ENCODE measurements at regions not wholly inside any gene's neighbourhood (a gene's known extent, or its start where the extent isn't known, plus 50 kb on each side); places are given as distances from the start of the nearest gene placed in this dataset.

- peaks cover 0 to 5% (median 0%) of the 10 kb centered on the region in 5 donors for H3K27me3 Mint-ChIP-seq
- H3K27ac Mint-ChIP-seq: no peak overlapping the region
- ATAC-seq: no peak
- no peaks in the 10 kb centered on the region for H3K36me3 Mint-ChIP-seq
- POLR2A ChIA-PET: no interaction called here
- H3K4me3 Mint-ChIP-seq: no peak overlapping the region
- peaks cover 0 to 11% (median 0%) of the 10 kb centered on the region in 9 donors for H3K9me3 Mint-ChIP-seq
- DNase-seq: no peak
- peaks cover 0 to 2% (median 0%) of the 10 kb centered on the region in 4 donors for H3K4me1 Mint-ChIP-seq
Observed at GRCh38 chr9:107674721-107675277, 185.2 kb upstream of the KLF4 start.

DNA sequence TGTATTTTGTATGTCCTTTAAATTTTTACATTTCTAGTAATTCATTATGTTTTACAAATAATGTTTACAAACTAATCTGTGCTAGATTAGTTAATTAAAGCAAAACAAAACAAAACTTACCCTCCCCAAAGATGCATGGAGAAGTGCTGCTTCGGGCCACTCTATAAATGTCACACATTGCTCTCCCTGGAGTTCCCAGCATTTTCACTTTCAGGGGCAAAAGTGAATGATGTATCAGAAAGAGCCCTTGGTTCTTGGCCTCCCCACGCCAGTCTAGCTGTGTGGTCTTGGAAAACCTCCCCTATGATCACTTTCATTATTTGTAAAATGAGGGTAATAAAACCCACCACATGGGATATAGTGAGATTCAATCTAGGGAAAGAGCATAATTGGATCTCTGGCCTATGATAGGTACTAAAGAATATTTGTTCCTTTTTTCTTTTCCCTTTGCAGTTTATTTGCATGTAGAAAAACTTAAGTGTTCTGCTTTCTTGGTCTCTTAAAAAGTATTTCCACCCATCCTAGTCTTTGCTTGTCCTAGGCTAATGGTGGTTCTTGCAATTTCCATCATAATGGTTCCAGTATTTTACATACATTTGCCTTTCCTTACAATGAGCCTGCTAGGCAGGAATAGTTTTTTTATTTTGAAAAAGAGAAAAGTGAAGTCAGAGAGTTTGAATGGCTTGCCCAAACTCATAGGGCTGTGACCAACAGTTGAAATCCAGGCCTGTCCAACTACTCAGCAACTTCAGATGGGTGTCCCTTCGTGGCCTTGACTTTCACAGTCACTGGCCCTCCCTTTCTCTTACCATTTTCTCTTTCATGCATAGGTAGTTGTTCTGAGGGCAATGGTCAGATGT is 184.5 kb upstream of the KLF4 start:
- ATAC-seq (no peak), DNase-seq (no peak)
- H3K36me3 Mint-ChIP-seq: no peaks in the 10 kb centered on the region
- no peak overlapping the region for H3K4me3 Mint-ChIP-seq
- no peak overlapping the region for H3K27ac Mint-ChIP-seq
- H3K27me3 Mint-ChIP-seq: peaks cover 0 to 5% (median 0%) of the 10 kb centered on the region in 5 donors
- H3K9me3 Mint-ChIP-seq: peaks cover 0 to 11% (median 0%) of the 10 kb centered on the region in 9 donors
- POLR2A ChIA-PET: no interaction called here
- H3K4me1 Mint-ChIP-seq: peaks cover 0 to 2% (median 0%) of the 10 kb centered on the region in 4 donors

DNA sequence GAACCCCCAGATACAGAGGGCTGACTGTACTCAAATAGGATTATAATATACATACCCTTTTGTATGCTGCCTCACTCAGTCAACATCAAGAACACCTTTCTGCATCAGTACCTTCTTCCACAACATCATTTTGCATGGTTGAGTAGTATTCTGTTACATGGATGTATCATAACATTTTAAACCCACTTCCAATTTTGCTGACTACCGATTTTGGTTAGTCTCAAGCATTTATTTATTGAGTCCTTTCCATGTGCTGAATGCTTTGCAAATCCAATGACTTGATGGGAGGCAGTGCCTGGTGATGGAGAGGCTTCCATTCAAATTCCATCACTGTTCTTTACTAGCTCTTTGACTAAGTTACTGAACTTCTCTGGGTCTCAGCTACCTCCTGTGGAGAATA is 182.0 kb upstream of the KLF4 start:
- Mint-ChIP-seq H3K4me3 (no peak overlapping the region), H3K9me3 (peaks cover 0 to 10% (median 0%) of the 10 kb centered on the region in 9 donors), H3K36me3 (no peaks in the 10 kb centered on the region), H3K4me1 (peaks cover 0 to 2% (median 0%) of the 10 kb centered on the region in 4 donors), H3K27me3 (peaks cover 0 to 5% (median 2%) of the 10 kb centered on the region in 5 donors), H3K27ac (no peak overlapping the region)
- DNase-seq (no peak), ATAC-seq (no peak)
- POLR2A ChIA-PET: no interaction called here

- DNase-seq (no peak), ATAC-seq (no peak)
- H3K36me3 Mint-ChIP-seq: no peaks in the 10 kb centered on the region
- POLR2A ChIA-PET: no interaction called here
- H3K27ac Mint-ChIP-seq: no peak overlapping the region
- H3K9me3 Mint-ChIP-seq: peaks cover 0 to 8% (median 0%) of the 10 kb centered on the region in 9 donors
- H3K4me1 Mint-ChIP-seq: no peaks in the 10 kb centered on the region
- H3K4me3 Mint-ChIP-seq: no peak overlapping the region
- H3K27me3 Mint-ChIP-seq: peaks cover 0 to 5% (median 3%) of the 10 kb centered on the region in 5 donors
Observed at GRCh38 chr9:107669422-107669821, 179.9 kb upstream of the KLF4 start.

- Mint-ChIP-seq H3K9me3 (peaks cover 0 to 8% (median 0%) of the 10 kb centered on the region in 9 donors), H3K27me3 (peaks cover 0 to 5% (median 3%) of the 10 kb centered on the region in 5 donors), H3K4me1 (no peaks in the 10 kb centered on the region), H3K27ac (no peak overlapping the region), H3K4me3 (no peak overlapping the region), H3K36me3 (no peaks in the 10 kb centered on the region)
- DNase-seq (no peak), ATAC-seq (no peak)
- POLR2A ChIA-PET: no interaction called here
Observed at GRCh38 chr9:107667231-107668070, 177.9 kb upstream of the KLF4 start.

DNA sequence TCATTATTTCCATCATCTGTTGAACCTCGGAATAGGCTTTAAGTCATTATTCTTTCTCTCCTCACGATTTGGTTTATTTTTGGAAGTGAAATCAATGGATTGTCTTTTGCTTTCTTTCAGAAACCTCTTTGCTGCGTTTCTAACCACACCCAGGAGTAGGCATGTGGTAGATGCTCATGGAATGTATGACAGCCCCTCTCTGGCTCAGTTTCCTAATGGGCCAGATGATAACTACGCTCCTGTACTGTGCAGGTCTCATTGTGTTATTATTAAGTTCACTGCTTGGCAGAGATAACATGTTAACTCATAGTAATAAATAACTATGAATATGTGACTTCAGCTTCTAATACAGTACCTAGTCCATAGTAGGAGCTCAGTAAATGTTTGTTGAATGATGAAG is 175.5 kb upstream of the KLF4 start:
- H3K27ac Mint-ChIP-seq: no peak overlapping the region
- H3K9me3 Mint-ChIP-seq: peaks cover 0 to 9% (median 0%) of the 10 kb centered on the region in 9 donors
- no peaks in the 10 kb centered on the region for H3K36me3 Mint-ChIP-seq
- peaks cover 0 to 5% (median 0%) of the 10 kb centered on the region in 5 donors for H3K27me3 Mint-ChIP-seq
- ATAC-seq (no peak), DNase-seq (no peak)
- no peaks in the 10 kb centered on the region for H3K4me1 Mint-ChIP-seq
- no peak overlapping the region for H3K4me3 Mint-ChIP-seq
- POLR2A ChIA-PET: no interaction called here

- POLR2A ChIA-PET: no interaction called here
- Mint-ChIP-seq H3K9me3 (peaks cover 0 to 11% (median 4%) of the 10 kb centered on the region in 9 donors), H3K27ac (no peak overlapping the region), H3K36me3 (no peaks in the 10 kb centered on the region), H3K4me1 (no peaks in the 10 kb centered on the region), H3K27me3 (peaks cover 0 to 3% (median 0%) of the 10 kb centered on the region in 5 donors), H3K4me3 (no peak overlapping the region)
- no peak for DNase-seq
- no peak for ATAC-seq
Observed at GRCh38 chr9:107660976-107661375, 171.4 kb upstream of the KLF4 start.

DNA sequence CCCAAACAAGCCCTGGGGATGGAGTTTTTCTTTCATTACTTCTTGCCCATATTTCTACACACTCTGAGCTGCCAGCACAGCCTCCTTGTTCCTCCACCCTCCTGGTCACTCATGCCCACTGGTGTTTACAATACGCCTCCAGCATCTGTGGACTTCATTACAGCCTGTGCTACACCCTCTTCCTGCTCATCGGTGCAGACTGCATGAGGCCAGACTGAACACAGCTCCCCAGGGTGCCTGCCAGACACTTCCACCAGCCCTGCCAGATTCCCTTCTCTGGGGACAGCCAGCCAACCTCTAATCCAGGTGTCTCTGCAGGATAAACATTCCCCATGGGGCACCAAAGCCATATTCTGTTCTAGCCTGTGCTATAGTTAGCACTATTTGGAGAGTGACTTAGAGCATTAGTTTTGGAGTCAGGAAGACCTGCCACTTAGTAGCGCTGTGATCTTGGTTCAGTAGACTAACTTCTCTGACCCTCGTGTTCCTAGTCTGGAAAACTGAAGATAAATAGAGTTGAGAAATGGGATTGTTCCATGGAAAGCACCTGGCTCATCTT is 163.8 kb upstream of the KLF4 start:
- POLR2A ChIA-PET: no interaction called here
- Mint-ChIP-seq H3K36me3 (peaks cover 0 to 3% (median 0%) of the 10 kb centered on the region in 3 donors), H3K27me3 (peaks cover 0 to 16% (median 2%) of the 10 kb centered on the region in 5 donors), H3K4me3 (no peak overlapping the region), H3K27ac (no peak overlapping the region), H3K4me1 (no peaks in the 10 kb centered on the region), H3K9me3 (peaks cover 0 to 9% (median 4%) of the 10 kb centered on the region in 9 donors)
- DNase-seq (no peak), ATAC-seq (no peak)

DNA sequence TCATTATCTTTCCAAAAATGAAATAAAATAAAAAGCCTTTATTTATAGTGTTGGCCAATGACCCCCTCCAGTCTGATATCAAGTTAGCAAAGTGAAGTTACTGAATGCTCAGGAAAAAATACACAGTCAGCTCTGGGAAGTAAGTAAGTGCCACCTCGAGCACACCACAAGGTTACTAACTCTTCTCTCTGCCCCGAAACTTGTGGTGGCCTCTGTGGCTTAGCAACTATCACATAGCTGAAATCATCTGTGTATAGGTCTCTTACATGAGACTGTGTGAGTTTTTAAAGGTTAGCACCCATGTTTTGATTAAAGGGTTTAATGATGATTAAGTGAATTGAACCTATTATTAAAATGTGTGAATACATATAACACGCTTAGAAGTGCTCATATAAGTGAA is 161.4 kb upstream of the KLF4 start:
- DNase-seq: no peak
- no peak for ATAC-seq
- POLR2A ChIA-PET: no interaction called here
- Mint-ChIP-seq H3K36me3 (peaks cover 0 to 3% (median 0%) of the 10 kb centered on the region in 3 donors), H3K9me3 (peaks cover 0 to 7% (median 2%) of the 10 kb centered on the region in 9 donors), H3K27ac (no peak overlapping the region), H3K4me1 (peaks cover 0 to 3% (median 0%) of the 10 kb centered on the region in 4 donors), H3K4me3 (no peak overlapping the region), H3K27me3 (peaks cover 0 to 29% (median 4%) of the 10 kb centered on the region in 5 donors)

DNA sequence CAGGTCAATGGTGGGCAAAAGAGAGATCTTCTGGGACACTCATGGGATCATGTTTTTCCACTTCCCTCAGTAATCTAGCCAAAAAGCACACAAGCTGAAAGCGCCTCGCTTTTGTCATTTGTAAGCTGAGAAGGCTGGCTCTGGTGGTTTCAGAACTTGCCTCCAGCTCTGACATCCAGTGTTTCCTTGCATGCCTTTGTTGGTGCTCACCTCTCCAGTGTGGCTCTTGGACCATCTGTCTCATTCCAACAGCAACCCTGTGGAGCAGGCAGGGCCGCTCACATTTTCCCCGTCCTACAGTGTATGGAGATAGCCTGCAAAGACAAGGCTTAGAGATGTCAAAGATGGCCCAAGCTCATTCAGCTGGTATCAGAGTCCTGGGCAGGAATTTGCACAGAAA is 160.8 kb upstream of the KLF4 start:
- Mint-ChIP-seq H3K27me3 (peaks cover 0 to 29% (median 4%) of the 10 kb centered on the region in 5 donors), H3K4me3 (no peak overlapping the region), H3K4me1 (peaks cover 0 to 3% (median 0%) of the 10 kb centered on the region in 4 donors), H3K27ac (no peak overlapping the region), H3K9me3 (peaks cover 0 to 5% (median 0%) of the 10 kb centered on the region in 9 donors), H3K36me3 (no peaks in the 10 kb centered on the region)
- POLR2A ChIA-PET: no interaction called here
- ATAC-seq (no peak), DNase-seq (no peak)

DNA sequence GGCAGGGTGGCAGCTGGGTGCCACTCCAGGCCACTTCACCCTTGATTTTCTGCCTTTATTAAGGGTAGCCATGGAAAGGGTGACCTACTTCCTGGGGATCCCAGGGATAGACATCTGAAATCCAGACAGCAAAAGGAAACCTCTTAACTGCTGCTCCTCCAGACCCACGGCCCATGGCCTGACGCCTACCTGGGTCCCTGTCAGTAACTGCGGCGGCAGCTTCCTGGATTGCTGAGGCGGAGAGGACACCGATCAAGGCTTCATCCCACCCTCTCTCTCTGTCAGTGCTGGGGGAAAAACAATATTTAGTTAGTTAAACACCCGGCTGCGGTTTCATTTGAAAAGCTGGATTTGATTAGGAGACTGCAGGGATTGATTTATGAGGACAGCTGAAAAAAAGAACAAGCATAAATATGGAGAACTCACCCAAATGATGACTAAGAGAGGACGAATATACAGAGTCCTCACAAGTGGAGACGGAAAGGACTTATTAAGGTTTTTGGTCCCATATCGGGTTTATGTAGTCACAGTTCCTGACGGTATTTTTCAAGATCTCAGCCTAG is 158.7 kb upstream of the KLF4 start:
- POLR2A ChIA-PET: no interaction called here
- H3K4me3 Mint-ChIP-seq: no peak overlapping the region

DNA sequence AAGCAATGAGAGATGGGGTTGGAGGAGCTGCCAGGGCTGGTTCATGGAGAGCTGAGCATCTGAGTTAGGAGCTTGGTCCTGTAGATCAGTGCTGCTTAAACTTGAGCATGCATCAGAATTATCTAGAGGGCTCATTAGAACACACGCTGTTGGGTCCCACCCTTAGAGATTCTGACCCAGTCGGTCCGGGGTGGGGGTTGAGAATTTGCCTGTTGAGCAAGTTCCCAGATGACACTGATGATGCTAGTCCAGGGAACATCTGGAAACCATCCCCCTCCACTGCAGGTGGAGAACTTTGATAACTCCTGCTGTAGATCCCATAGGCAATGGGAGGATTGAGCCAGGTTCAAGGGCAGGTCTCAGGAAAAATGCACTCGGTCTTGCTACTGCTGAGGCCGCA is 158.0 kb upstream of the KLF4 start:
- POLR2A ChIA-PET: no interaction called here
- Mint-ChIP-seq H3K4me1 (peaks cover 0 to 4% (median 1%) of the 10 kb centered on the region in 4 donors), H3K27ac (no peak overlapping the region), H3K4me3 (no peak overlapping the region), H3K27me3 (peaks cover under 1 to 37% (median 6%) of the 10 kb centered on the region in 5 donors), H3K36me3 (no peaks in the 10 kb centered on the region), H3K9me3 (peaks cover 0 to 4% (median 0%) of the 10 kb centered on the region in 9 donors)
- ATAC-seq (no peak), DNase-seq (no peak)

More for the DNA sequence above, 158.7 kb upstream of the KLF4 start:
- Mint-ChIP-seq H3K9me3 (peaks cover 0 to 4% (median 0%) of the 10 kb centered on the region in 9 donors), H3K4me1 (peaks cover 0 to 4% (median 1%) of the 10 kb centered on the region in 4 donors), H3K36me3 (no peaks in the 10 kb centered on the region), H3K27me3 (peaks cover 0 to 31% (median 4%) of the 10 kb centered on the region in 5 donors), H3K27ac (no peak overlapping the region)
- DNase-seq (no peak), ATAC-seq (no peak)
